T-helper 2 cell treated with Interferon-gamma antibody and Interleukin-4, amounts not matched to agents 5 μg/mL and 100 μg/mL, for 36 hours (primary cell): ENCODE measurements at regions not wholly inside any gene's neighbourhood (a gene's known extent, or its start where the extent isn't known, plus 50 kb on each side); places are given as distances from the start of the nearest gene placed in this dataset.

Source experiments
- DNase-seq: peaks from one replicate; pipeline ENCODE4 v3.0.0; 2021; ENCODE audit warnings: low spot score
- H3K27ac Mint-ChIP-seq: one replicate; pipeline ENCODE4 v1.8.0; 2021; ENCODE audit warnings: mild to moderate bottlenecking, mixed read lengths
- H3K27me3 Mint-ChIP-seq: one replicate; pipeline ENCODE4 v1.8.0; 2021; ENCODE audit warnings: low read depth, mixed read lengths
- H3K36me3 Mint-ChIP-seq: one replicate; pipeline ENCODE4 v1.8.0; 2021; ENCODE audit warnings: low read depth, mixed read lengths
- H3K4me1 Mint-ChIP-seq: one replicate; pipeline ENCODE4 v1.8.0; 2021; ENCODE audit warnings: low read depth, mixed read lengths
- H3K4me3 Mint-ChIP-seq: one replicate; pipeline ENCODE4 v1.8.0; 2022; ENCODE audit warnings: mild to moderate bottlenecking, moderate library complexity, mixed read lengths
- H3K9me3 Mint-ChIP-seq: one replicate; pipeline ENCODE4 v1.8.0; 2021; ENCODE audit warnings: mixed read lengths

DNA sequence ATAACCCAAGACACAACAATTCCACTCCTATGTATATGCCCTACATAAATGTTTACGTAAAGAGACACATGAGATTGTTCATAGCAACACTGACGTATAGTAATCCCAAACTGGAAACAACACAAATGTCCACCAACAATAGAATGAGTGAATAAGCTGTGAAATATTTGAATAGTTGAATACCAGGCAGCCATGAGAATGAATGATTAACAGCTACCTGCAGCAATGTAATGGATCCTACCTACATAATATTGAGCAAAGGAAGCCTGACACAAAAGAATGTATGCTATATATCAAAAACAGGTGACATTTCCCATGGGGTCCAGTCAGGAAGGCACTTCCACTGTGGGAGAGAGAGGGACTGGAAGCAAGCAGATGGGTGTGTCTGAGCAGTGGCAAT is 92.8 kb upstream of the LINC01488 start:
- Mint-ChIP-seq H3K4me1 (no peaks in the 10 kb centered on the region), H3K27me3 (no peaks in the 10 kb centered on the region), H3K9me3 (peaks cover 19% of the 10 kb centered on the region), H3K4me3 (no peak overlapping the region), H3K27ac (no peak overlapping the region), H3K36me3 (peaks cover 1% of the 10 kb centered on the region)
- DNase-seq = no peak

DNA sequence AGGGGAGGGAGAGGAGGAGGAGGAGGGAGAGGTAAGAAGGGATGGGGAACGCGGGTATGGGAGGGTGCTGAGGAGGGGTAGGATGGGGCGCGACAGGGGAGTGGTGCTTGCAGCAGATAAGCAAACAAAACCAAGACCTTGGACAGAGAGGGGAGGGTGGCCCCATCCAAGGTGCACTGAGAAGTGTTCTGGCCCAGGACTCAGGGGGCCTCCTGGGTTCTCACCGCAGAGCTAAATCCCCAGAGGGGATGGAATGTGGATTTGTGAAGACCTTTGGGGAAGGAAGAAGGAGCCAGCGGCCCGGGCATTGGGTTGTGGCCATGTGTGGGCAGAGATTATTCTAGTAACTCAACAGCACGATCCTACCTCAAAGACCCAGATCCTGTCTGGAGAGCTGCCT is 90.9 kb upstream of the LINC01488 start:
- H3K4me3 Mint-ChIP-seq = no peak overlapping the region
- DNase-seq = no peak
- H3K9me3 Mint-ChIP-seq = peaks cover 19% of the 10 kb centered on the region
- no peak overlapping the region for H3K27ac Mint-ChIP-seq
- H3K27me3 Mint-ChIP-seq = no peaks in the 10 kb centered on the region
- peaks cover 1% of the 10 kb centered on the region for H3K36me3 Mint-ChIP-seq
- no peaks in the 10 kb centered on the region for H3K4me1 Mint-ChIP-seq

DNA sequence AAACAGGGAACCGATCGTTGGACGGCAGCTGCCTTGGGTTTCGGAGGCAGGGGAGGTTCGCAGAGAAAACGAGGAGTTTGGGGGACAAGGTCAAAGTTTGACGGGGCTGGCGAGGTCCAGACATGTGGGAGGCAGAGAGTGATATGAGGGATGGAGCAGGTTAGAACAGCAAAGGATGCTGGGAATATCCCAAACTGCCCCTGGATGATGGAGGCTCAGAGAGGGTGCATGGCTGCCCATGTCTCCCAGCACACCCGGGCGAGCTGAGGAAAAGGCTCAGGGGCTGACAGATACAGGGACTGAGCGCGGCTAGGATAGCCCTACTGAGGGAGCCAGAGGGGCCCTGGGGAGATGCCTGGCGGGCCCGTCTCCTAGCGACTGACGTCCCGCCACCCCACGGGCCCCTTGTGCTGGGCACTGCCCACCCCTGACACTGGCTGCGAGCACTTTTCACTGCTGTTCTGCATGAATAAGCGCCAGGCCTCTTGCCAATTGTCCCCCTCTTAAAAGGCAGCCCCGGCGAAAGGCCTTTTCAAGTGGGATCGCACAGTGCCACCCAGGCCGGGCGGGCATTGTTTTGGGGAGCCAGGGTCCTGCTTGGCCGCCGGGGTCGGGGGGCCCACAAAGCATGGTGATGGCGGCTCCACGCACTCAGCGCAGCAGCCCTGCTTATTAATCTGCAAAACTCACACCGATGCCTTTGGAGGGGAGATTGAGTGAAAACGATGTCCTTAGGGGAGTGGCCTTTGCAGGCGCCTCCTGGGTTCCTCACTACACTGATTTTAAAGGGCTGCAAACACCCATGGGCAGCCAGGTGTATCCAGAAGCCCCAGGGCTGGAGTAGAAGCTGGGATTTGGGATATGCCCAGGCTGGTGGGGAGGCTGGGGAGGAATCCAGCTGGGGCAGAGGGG is 90.0 kb upstream of the LINC01488 start:
- peaks cover 19% of the 10 kb centered on the region for H3K9me3 Mint-ChIP-seq
- no peak overlapping the region for H3K27ac Mint-ChIP-seq
- peaks cover 1% of the 10 kb centered on the region for H3K36me3 Mint-ChIP-seq
- no peaks in the 10 kb centered on the region for H3K27me3 Mint-ChIP-seq
- no peak overlapping the region for H3K4me3 Mint-ChIP-seq
- H3K4me1 Mint-ChIP-seq = no peaks in the 10 kb centered on the region
- DNase-seq = no peak

DNA sequence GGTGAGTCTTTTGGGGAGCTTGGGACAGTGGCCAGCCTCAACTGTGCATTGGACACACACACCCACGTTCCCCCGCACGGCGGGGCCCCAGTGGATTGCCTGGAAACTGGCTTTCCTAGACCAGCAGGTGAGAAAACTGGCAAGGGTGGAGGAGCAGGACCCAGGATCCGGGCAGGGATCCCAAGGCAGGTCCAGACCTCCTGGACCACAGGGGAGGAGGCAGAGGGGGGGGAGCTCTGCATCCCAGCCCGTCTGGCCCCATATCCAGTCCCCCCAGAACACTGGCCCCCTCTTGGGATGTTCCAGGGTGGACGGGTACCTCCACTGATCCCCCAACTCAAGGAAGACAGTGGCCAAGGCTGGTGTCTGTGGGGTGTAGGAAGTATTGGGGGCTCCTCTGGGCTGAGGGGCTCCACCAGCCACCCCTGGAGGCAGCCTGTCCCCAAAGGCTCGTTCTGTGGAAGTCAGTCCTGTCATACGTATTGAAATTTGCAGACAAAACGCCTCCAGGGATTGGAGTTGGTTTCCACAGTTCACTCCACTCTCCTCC is 89.3 kb upstream of the LINC01488 start:
- H3K27ac Mint-ChIP-seq = no peak overlapping the region
- DNase-seq = no peak
- no peaks in the 10 kb centered on the region for H3K27me3 Mint-ChIP-seq

DNA sequence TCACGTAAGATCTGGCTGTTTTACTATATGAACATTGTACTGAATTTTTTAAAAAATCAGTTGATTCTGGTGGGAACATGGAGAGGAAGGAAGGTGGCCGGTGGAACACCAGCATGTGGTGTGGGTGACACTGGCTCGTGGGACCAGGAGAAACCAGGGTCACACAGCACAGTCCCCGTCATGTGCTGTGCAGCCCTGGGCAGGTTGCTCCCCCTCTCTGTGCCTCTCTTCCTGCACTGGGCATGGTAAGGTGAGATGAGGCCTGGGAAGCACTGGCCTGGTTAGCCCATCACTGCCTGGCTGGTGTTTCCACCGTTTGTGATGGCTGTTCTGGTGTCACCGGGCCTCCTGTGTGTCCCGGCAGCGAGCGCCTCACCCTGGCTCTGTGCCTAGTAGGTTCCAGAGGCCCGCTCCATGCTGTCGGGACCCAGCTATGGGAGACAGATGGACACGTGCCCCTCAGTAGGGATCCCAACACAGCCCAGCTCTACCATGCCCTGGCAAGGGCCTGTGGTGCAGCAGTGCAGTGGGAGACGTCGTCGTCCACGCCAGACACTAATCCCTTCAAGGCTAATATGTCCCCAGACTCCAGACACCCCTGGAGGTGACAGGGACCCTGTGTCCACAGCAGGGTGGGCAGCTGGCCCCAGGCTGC is 88.2 kb upstream of the LINC01488 start:
- Mint-ChIP-seq H3K4me3 (no peak overlapping the region), H3K9me3 (peaks cover 8% of the 10 kb centered on the region), H3K4me1 (no peaks in the 10 kb centered on the region), H3K27me3 (no peaks in the 10 kb centered on the region), H3K27ac (no peak overlapping the region), H3K36me3 (peaks cover under 1% of the 10 kb centered on the region)
- no peak for DNase-seq

More for the DNA sequence above, 89.3 kb upstream of the LINC01488 start:
- Mint-ChIP-seq H3K4me3 (no peak overlapping the region), H3K9me3 (peaks cover 19% of the 10 kb centered on the region), H3K4me1 (no peaks in the 10 kb centered on the region), H3K36me3 (peaks cover 1% of the 10 kb centered on the region)

DNA sequence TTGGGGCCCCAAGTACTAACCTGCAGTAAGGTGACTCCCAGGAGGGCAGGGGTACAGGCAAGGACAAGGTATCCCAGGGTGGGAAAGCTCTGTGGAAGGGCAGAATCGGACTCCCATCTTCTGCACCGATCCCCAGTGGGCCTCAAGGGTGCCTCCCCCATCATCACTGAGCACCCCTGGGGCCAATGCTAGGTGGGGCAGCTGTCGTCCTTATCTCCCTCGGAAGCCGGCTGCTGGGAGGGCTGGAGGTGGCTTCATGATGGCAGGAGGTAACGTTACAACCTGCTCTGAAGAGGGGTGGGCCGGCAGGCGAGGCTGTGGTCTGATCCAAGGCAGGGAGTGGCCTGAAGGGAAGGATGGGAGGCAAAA is 87.6 kb upstream of the LINC01488 start:
- no peaks in the 10 kb centered on the region for H3K4me1 Mint-ChIP-seq

DNA sequence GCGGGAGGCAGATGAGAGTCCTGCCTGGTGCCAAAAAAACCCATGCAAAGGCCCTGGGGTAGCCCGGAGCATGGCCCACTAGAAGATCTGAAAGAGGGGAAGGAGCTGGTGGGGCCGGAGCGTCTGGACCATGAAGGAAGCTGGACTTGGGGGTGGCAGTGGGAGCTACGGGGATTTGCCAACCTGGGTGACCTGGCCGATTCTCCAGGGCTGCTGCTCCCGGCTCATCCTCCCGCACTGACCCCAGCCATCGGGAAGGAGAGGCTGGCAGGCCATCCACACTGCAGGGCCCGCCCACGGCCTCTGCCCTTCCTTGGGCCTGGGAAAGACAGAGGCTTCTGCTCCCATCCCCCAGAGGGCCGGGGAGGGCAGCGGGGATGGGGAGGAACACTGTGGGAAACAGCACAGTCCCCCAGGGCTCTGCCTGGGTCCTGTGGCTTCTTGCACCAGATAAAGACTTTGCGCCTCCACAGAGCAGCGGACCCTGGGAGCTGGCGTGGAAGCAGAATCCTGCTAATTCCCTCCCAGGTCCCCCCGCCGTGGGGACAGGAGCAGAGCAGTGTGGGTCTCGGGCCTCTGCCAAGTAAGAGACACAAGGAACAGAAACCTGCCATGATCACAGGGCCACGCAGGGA is 87.1 kb upstream of the LINC01488 start:
- Mint-ChIP-seq H3K9me3 (no peaks in the 10 kb centered on the region), H3K27ac (no peak overlapping the region), H3K27me3 (no peaks in the 10 kb centered on the region), H3K4me3 (no peak overlapping the region), H3K36me3 (no peaks in the 10 kb centered on the region), H3K4me1 (no peaks in the 10 kb centered on the region)
- DNase-seq = no peak

More for the DNA sequence above, 87.6 kb upstream of the LINC01488 start:
- Mint-ChIP-seq H3K27ac (no peak overlapping the region), H3K4me3 (no peak overlapping the region), H3K27me3 (no peaks in the 10 kb centered on the region), H3K36me3 (no peaks in the 10 kb centered on the region), H3K9me3 (peaks cover 3% of the 10 kb centered on the region)
- DNase-seq = no peak

DNA sequence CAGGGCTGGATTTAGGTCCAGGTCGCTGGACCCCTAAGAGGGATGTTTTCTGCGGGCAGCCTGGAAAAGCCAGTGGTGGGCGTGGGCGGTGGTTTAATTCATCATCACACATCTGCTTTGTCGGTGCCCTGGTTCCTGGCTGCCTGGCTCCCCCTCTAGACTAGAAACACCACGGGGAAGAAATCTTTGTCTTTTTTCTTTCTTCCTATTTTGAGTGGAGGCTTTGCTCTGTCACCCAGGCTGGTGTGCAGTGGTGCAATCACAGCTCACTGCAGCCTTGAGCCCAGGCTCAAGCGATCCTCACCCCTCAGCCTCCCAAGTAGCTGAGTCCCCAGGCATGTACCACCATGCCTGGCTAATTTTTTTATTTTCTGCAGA is 86.6 kb upstream of the LINC01488 start:
- Mint-ChIP-seq H3K4me1 (no peaks in the 10 kb centered on the region), H3K4me3 (no peak overlapping the region), H3K27me3 (no peaks in the 10 kb centered on the region), H3K9me3 (no peaks in the 10 kb centered on the region), H3K27ac (no peak overlapping the region), H3K36me3 (no peaks in the 10 kb centered on the region)
- DNase-seq = no peak

DNA sequence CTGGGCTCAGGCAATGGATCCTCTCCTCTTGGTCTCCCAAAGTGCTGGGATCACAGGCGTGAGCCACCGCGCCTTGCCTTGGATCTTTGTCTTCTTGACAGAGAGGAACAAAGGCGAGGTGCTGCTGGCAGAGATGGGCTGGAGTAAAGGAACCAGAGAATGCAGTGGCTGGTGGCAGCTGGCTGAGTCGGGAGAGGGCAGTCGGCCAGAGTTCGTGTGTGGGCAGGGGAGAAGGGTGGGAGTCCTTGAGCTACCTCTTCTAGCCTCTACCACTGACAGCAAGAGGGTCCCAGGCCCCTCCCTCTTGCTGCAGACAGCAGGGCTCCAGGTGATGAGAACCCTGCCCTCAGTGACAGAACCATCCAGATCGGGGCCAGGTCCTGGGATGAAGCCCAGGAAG is 86.2 kb upstream of the LINC01488 start:
- H3K9me3 Mint-ChIP-seq = no peaks in the 10 kb centered on the region
- H3K4me1 Mint-ChIP-seq = no peaks in the 10 kb centered on the region
- DNase-seq = no peak
- no peak overlapping the region for H3K4me3 Mint-ChIP-seq
- H3K27me3 Mint-ChIP-seq = no peaks in the 10 kb centered on the region
- no peaks in the 10 kb centered on the region for H3K36me3 Mint-ChIP-seq
- no peak overlapping the region for H3K27ac Mint-ChIP-seq

DNA sequence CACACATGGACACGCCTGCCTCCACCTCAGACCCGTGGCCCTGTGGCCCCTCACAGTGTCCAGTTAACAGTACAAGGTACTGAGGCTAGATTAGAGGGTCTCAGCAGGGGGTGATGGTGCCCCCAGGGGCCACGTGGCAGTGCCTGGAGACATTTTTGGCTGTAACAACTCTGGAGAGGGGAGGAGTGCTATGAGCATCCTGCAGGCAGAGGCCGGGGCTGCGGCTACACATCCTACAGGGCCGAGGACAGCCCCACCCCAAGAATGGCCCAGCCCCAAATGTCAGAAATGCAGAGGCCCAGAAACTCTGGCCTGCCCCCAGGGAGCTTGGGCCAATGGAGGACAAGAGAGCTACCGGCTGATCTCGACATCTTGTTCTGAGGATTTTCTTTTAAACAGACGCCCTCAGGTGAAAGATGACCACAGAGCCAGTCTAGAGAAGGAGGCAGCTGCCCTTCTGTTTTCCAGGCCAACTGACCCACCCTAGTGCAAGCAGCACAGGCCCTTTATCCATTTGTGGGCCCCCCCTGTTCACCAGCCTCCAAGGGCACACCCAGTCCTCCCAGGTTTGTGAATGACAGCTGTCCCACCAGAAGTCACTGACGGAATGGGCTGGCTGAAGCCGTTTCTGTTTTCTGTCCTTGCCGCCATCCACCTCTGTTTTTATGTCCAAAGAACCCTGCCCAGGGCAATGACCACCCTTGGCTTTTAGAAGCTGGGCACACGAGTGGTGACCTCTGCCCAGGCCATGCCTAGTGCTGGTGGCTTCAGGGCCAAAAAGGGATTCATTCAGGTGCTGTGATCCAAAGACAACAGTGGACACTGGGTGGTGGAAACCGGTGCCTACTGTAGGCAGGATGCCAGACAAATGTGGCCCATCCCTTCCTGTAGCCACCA is 85.2 kb upstream of the LINC01488 start:
- H3K4me1 Mint-ChIP-seq = peaks cover under 1% of the 10 kb centered on the region
- H3K27me3 Mint-ChIP-seq = no peaks in the 10 kb centered on the region
- no peak for DNase-seq
- H3K4me3 Mint-ChIP-seq = no peak overlapping the region
- H3K36me3 Mint-ChIP-seq = no peaks in the 10 kb centered on the region
- H3K9me3 Mint-ChIP-seq = no peaks in the 10 kb centered on the region
- H3K27ac Mint-ChIP-seq = no peak overlapping the region

DNA sequence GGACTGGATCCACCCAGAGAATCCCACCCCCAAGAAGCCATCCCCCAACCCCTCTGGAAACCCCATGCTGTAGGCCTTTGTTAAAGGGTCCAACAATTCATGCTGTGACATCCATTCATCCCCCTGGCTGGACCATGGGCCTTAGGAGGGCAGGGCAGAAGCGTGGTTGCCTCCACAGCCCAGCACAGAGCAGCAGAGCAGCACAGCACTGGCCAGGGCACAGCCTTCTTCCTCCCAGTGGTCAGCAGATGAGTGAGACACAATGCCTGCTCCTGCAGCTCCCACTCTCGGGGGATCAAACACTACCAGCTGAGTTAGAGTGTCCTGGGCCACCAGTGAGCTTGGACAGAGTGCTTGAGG is 84.5 kb upstream of the LINC01488 start:
- Mint-ChIP-seq H3K9me3 (no peaks in the 10 kb centered on the region), H3K27me3 (no peaks in the 10 kb centered on the region), H3K36me3 (no peaks in the 10 kb centered on the region), H3K4me3 (no peak overlapping the region), H3K27ac (no peak overlapping the region), H3K4me1 (peaks cover 6% of the 10 kb centered on the region)
- no peak for DNase-seq

DNA sequence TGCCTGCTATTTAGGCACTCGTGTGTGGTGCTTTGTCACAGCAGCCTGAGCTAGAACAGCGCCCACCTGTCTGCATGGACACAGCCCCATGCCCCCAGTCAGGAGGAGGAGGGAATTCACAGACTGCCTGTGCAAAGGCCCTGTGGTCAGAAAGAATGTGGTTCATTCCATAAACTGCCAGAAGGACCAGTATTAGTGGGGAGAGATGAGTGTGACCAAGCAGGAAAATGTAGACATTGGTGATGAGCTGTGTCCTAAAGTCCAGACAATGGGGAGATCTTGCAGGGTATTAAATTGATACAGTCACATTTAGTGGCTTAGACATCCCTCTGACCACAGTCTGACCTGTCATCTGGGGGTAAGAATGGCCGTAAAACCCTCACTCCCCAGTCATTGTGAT is 83.7 kb upstream of the LINC01488 start:
- H3K4me1 Mint-ChIP-seq = peaks cover 8% of the 10 kb centered on the region
- H3K27ac Mint-ChIP-seq = no peak overlapping the region
- no peaks in the 10 kb centered on the region for H3K9me3 Mint-ChIP-seq
- DNase-seq = no peak
- H3K27me3 Mint-ChIP-seq = no peaks in the 10 kb centered on the region
- H3K36me3 Mint-ChIP-seq = no peaks in the 10 kb centered on the region
- H3K4me3 Mint-ChIP-seq = no peak overlapping the region
